AG04449 (cell line): ENCODE measurements at regions not wholly inside any gene's neighbourhood (a gene's known extent, or its start where the extent isn't known, plus 50 kb on each side); places are given as distances from the start of the nearest gene placed in this dataset.

Experiments used
- CTCF ChIA-PET: fragments of 350-600 bp; formaldehyde crosslinking; extraction: SDS; loops from one replicate; lab custom pipeline; 2021; ENCODE audit warnings: antibody characterized with exemption; lab: Yijun Ruan, JAX
- POLR2A ChIA-PET: fragments of 400-600, 350-600 bp; formaldehyde crosslinking; extraction: SDS; loops from one replicate; lab custom pipeline; 2020; ENCODE audit warnings: antibody characterized with exemption, inconsistent platforms; lab: Yijun Ruan, JAX
- DNase-seq: peaks from one replicate; pipeline ENCODE4 v3.0.0-alpha.2; 2010; ENCODE audit warnings: low read depth, low spot score
- H3K4me3 ChIP-seq: 2 replicates; pipeline ENCODE4 v1.5.1; 2011; ENCODE audit warnings: low read depth, mild to moderate bottlenecking, control low read depth, low read length
- CTCF ChIP-seq: IDR thresholded peaks from one replicate; pipeline ENCODE4 v1.5.1; 2011; ENCODE audit warnings: mild to moderate bottlenecking, moderate library complexity, low read length, control low read depth, inconsistent platforms; ENCODE audit not compliant: insufficient read depth; ENCODE audit errors: missing control alignments

GRCh38 chr9:91034976-91035824, 233.6 kb downstream of the SYK start:
- ChIA-PET POLR2A (no interaction called here), CTCF (interaction anchor here (0.8 to 5.1 kb wide), 7 partner anchors 11 to 394 kb away, joined by 3 to 39 read pairs (median 3); partner anchors contain the start of gene NFIL3)
- no peak for DNase-seq
- TF ChIP-seq CTCF = no peak
- no peak overlapping the region for H3K4me3 ChIP-seq

GRCh38 chr9:91035825-91036208, 234.2 kb downstream of the SYK start:
- DNase-seq = no peak
- ChIA-PET POLR2A (no interaction called here), CTCF (interaction anchor here (0.8 to 5.1 kb wide), 5 partner anchors 40 to 390 kb away, joined by 3 to 39 read pairs (median 16); partner anchors contain the start of gene NFIL3)
- TF ChIP-seq CTCF = no peak
- H3K4me3 ChIP-seq = no peak overlapping the region

GRCh38 chr9:91036356-91036755, 234.7 kb downstream of the SYK start:
- TF ChIP-seq CTCF = no peak
- ChIA-PET POLR2A (no interaction called here), CTCF (interaction anchor here (1.0 to 5.1 kb wide), 8 partner anchors 12 to 452 kb away, joined by 3 to 39 read pairs (median 5); partner anchors contain the start of gene NFIL3)
- DNase-seq = no peak
- H3K4me3 ChIP-seq = no peak overlapping the region

- H3K4me3 ChIP-seq = peak overlapping the region; percentile 8; the same call in 1 of the 2 replicates
- CTCF ChIA-PET = interaction anchor here (0.7 to 5.1 kb wide), 16 partner anchors 13 to 644 kb away, joined by 3 to 39 read pairs (median 4); partner anchors contain the start of gene NFIL3
- POLR2A ChIA-PET = interaction anchor here (1.5 kb wide), 1 partner anchor 389 kb away, joined by 4 read pairs; no protein-coding TSS in a partner anchor
- peak; percentile 66 for DNase-seq
- TF ChIP-seq CTCF = peak; percentile 72
These were observed 235.3 kb downstream of the SYK start for GRCh38 chr9:91036826-91037510.

- peak overlapping the region; percentile 8; the same call in 1 of the 2 replicates for H3K4me3 ChIP-seq
- DNase-seq = no peak
- POLR2A ChIA-PET = interaction anchor here (1.5 kb wide), 1 partner anchor 388 kb away, joined by 4 read pairs; no protein-coding TSS in a partner anchor
- TF ChIP-seq CTCF = no peak
- CTCF ChIA-PET = interaction anchor here (0.7 to 5.1 kb wide), 17 partner anchors 12 to 645 kb away, joined by 3 to 39 read pairs (median 4); partner anchors contain the start of gene NFIL3
These were observed 236.2 kb downstream of the SYK start for GRCh38 chr9:91037511-91038482.
